ENCODE measurements at regions not wholly inside any gene's neighbourhood (a gene's known extent, or its start where the extent isn't known, plus 50 kb on each side); places are given as distances from the start of the nearest gene placed in this dataset.
"Not testable (repeated sequence)": the region's sequence is repeated elsewhere in the genome, so short reads cannot be mapped to it uniquely, and the experiment has no call there.

GRCh38 chr10:37479469-37479868 lies 354.1 kb downstream of the ANKRD30A start:
- no peak overlapping the region for H3K27ac ChIP-seq

GRCh38 chr10:37478381-37478780 lies 353.0 kb downstream of the ANKRD30A start:
- no peak overlapping the region for H3K27ac ChIP-seq
- no peak for DNase-seq (ENCODE audit: low read depth, low spot score)

More at GRCh38 chr10:37479469-37479868, 354.1 kb downstream of the ANKRD30A start:
- no peak for DNase-seq (ENCODE audit: low read depth, low spot score)

GRCh38 chr10:37476285-37476684 lies 350.9 kb downstream of the ANKRD30A start:
- no peak overlapping the region for H3K27ac ChIP-seq
- no peak for DNase-seq (ENCODE audit: low read depth, low spot score)

- no peak for DNase-seq (ENCODE audit: low read depth, low spot score)
- H3K27ac ChIP-seq: no peak overlapping the region
Measured at GRCh38 chr10:37474645-37475044, 349.2 kb downstream of the ANKRD30A start.

- DNase-seq (ENCODE audit: low read depth, low spot score): no peak
- no peak overlapping the region for H3K27ac ChIP-seq
Measured at GRCh38 chr10:37473906-37474305, 348.5 kb downstream of the ANKRD30A start.

GRCh38 chr10:37467246-37467645 lies 341.8 kb downstream of the ANKRD30A start:
- no peak for DNase-seq (ENCODE audit: low read depth, low spot score)
- H3K27ac ChIP-seq: no peak overlapping the region

- no peak for DNase-seq (ENCODE audit: low read depth, low spot score)
- no peak overlapping the region for H3K27ac ChIP-seq
Measured at GRCh38 chr10:37456456-37456855, 331.1 kb downstream of the ANKRD30A start.

GRCh38 chr10:37448161-37448560 lies 322.8 kb downstream of the ANKRD30A start:
- no peak for DNase-seq (ENCODE audit: low read depth, low spot score)
- H3K27ac ChIP-seq: no peak overlapping the region

- no peak for DNase-seq (ENCODE audit: low read depth, low spot score)
- H3K27ac ChIP-seq: no peak overlapping the region
Measured at GRCh38 chr10:37442882-37443281, 317.5 kb downstream of the ANKRD30A start.

- H3K27ac ChIP-seq; DNase-seq (ENCODE audit: low read depth, low spot score): not testable (repeated sequence)
Measured at GRCh38 chr10:37441224-37441623, 315.8 kb downstream of the ANKRD30A start.

GRCh38 chr10:37439826-37440225 lies 314.4 kb downstream of the ANKRD30A start:
- no peak overlapping the region for H3K27ac ChIP-seq
- DNase-seq (ENCODE audit: low read depth, low spot score): no peak

GRCh38 chr10:37436357-37436756 lies 311.0 kb downstream of the ANKRD30A start:
- DNase-seq (ENCODE audit: low read depth, low spot score): no peak
- no peak overlapping the region for H3K27ac ChIP-seq

GRCh38 chr10:37434091-37434490 lies 308.7 kb downstream of the ANKRD30A start:
- no peak for DNase-seq (ENCODE audit: low read depth, low spot score)
- no peak overlapping the region for H3K27ac ChIP-seq
